Mesothelial cell of epicardium (in vitro differentiated cells): ENCODE measurements at regions not wholly inside any gene's neighbourhood (a gene's known extent, or its start where the extent isn't known, plus 50 kb on each side); places are given as distances from the start of the nearest gene placed in this dataset.
"Not testable (repeated sequence)": the region's sequence is repeated elsewhere in the genome, so short reads cannot be mapped to it uniquely, and the experiment has no call there.

Experiments
- DNase-seq, 2 experiments: peaks; one replicate each; pipeline ENCODE4 v3.0.0; 2021; ENCODE audit warnings: low spot score in 2 of 2; ENCODE audit not compliant: unreplicated experiment in 2 of 2
- H3K27ac Mint-ChIP-seq: 2 replicates; pipeline ENCODE4 v1.8.0; 2021; ENCODE audit warnings: mixed read lengths
- H3K27me3 Mint-ChIP-seq: 2 replicates; pipeline ENCODE4 v1.8.0; 2021; ENCODE audit warnings: low read depth, mixed read lengths
- H3K36me3 Mint-ChIP-seq: 2 replicates; pipeline ENCODE4 v1.8.0; 2021; ENCODE audit warnings: mixed read lengths
- H3K4me1 Mint-ChIP-seq: 2 replicates; pipeline ENCODE4 v1.8.0; 2021; ENCODE audit warnings: mixed read lengths
- H3K4me3 Mint-ChIP-seq: 2 replicates; pipeline ENCODE4 v1.8.0; 2021; ENCODE audit warnings: mild to moderate bottlenecking, moderate library complexity, mixed read lengths
- H3K9me3 Mint-ChIP-seq: 2 replicates; pipeline ENCODE4 v1.8.0; 2021; ENCODE audit warnings: mixed read lengths
- TF ChIP-seq, protein P1 (sequence below): fragments of 200-600 bp; sonication (generic); IDR thresholded peaks from one replicate; pipeline ENCODE4 v1.5.0; 2021; ENCODE audit warnings: antibody characterized with exemption; ENCODE audit not compliant: unreplicated experiment

DNA sequence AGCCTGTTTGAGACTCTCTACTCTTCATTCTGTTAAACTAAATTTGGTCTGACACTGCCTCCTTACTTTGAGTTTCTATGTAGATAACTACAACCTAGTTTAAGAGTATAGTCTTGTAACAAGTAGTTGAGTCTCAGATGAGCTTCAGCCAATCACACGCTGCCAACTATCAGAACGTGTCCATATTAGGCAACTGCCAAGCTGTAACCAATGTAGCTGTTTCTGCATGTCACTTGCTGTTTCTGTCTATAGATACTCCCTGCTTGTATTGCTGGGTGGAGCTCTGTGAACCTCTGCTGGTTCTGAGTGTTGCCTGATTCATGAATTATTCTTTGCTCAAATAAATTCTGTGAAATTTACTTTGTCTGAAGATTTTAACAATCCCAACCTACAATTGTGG is 452.6 kb upstream of the NR5A2 start:
- Mint-ChIP-seq H3K27ac (no peak overlapping the region), H3K4me3 (no peak overlapping the region), H3K36me3 (no peaks in the 10 kb centered on the region), H3K27me3 (no peaks in the 10 kb centered on the region), H3K4me1 (no peaks in the 10 kb centered on the region), H3K9me3 (peaks cover 8% of the 10 kb centered on the region)
- no peak for DNase-seq
- TF ChIP-seq, protein P1, sequence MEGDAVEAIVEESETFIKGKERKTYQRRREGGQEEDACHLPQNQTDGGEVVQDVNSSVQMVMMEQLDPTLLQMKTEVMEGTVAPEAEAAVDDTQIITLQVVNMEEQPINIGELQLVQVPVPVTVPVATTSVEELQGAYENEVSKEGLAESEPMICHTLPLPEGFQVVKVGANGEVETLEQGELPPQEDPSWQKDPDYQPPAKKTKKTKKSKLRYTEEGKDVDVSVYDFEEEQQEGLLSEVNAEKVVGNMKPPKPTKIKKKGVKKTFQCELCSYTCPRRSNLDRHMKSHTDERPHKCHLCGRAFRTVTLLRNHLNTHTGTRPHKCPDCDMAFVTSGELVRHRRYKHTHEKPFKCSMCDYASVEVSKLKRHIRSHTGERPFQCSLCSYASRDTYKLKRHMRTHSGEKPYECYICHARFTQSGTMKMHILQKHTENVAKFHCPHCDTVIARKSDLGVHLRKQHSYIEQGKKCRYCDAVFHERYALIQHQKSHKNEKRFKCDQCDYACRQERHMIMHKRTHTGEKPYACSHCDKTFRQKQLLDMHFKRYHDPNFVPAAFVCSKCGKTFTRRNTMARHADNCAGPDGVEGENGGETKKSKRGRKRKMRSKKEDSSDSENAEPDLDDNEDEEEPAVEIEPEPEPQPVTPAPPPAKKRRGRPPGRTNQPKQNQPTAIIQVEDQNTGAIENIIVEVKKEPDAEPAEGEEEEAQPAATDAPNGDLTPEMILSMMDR: no peak

DNA sequence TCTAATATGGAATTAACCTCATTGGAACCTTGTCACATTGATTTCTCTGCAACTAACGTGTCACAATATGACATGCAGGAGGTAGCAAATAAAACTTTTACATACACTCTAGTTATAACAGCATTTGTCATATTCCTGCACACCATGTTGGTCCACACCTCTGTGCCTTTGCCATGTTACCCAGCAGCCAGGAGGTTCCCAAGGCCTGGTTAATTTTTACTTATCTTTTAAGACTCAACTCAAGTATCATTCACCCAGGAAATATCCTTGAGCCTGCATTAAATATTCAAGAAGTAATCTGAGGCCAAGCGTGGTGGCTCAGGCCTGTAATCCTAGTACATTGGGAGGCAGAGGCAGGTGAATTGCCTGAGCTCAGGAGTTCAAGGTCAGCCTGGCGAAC is 447.2 kb upstream of the NR5A2 start:
- Mint-ChIP-seq H3K36me3 (no peaks in the 10 kb centered on the region), H3K9me3 (peaks cover 17% of the 10 kb centered on the region), H3K4me3 (no peak overlapping the region), H3K27ac (no peak overlapping the region), H3K27me3 (no peaks in the 10 kb centered on the region), H3K4me1 (peaks cover 5% of the 10 kb centered on the region)
- no peak for DNase-seq
- TF ChIP-seq, protein P1: no peak

DNA sequence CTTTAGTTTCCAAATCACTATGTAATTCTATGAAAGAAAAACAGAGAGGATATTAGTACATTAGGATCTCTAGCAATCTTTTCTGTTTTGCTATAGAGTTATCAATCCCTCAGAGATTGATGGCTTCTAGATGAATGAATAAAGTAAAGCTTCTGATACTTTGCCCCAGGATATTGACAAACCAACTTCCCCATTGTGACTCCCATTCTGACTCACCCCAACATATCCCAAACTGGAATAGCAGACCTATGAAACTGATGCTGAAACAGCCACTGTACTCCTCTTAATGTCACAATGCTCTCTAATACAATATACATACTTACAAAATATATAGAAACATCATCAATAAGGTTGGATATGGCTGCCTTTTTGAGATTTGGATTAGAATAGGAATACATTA is 442.1 kb upstream of the NR5A2 start:
- Mint-ChIP-seq H3K36me3 (no peaks in the 10 kb centered on the region), H3K27ac (no peak overlapping the region)

DNA sequence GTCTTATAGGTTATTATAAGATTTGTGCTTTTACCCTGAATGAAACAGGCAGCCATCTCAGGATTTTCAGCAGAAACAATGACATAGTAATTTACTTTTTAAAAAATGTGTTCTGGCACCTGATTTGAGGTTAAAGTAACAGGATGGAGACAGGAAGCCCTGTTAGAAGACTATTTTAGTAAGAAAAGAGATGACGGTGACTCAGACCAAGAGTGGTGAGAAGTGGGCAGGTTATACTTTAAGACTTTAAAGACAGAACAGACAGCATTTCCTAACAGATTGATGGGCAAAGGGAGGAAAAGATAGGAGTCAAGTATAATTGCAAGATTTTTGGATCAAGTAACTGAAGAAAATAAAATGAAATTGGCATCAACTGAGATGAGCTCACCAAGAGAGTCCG is 436.8 kb upstream of the NR5A2 start:
- Mint-ChIP-seq H3K27ac (no peak overlapping the region), H3K27me3 (no peaks in the 10 kb centered on the region), H3K4me1 (no peaks in the 10 kb centered on the region), H3K4me3 (no peak overlapping the region), H3K9me3 (no peaks in the 10 kb centered on the region), H3K36me3 (no peaks in the 10 kb centered on the region)
- no peak for DNase-seq
- TF ChIP-seq, protein P1: no peak

More for the DNA sequence above, 442.1 kb upstream of the NR5A2 start:
- no peaks in the 10 kb centered on the region for H3K27me3 Mint-ChIP-seq
- peaks cover 5% of the 10 kb centered on the region for H3K4me1 Mint-ChIP-seq
- peaks cover 7% of the 10 kb centered on the region for H3K9me3 Mint-ChIP-seq
- TF ChIP-seq, protein P1: no peak
- no peak for DNase-seq
- no peak overlapping the region for H3K4me3 Mint-ChIP-seq

DNA sequence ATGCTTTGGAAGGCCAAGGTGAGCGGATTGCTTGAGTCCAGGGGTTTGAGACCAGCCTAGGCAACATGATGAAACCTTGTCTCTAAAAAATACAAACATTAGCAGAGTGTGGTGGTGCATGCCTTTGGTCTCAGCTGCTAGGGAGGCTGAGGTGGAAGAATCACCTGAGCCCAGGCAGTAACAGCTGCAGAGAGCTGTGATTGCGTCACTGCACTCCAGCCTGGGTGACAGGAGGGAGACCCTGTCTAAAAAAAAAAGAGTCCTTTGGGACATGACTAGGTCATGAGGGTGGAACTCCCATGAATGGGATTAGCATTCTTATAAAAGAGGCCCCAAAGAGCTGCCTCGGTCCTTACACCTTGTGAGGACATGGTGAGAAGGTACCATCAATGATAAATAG is 436.0 kb upstream of the NR5A2 start:
- Mint-ChIP-seq H3K27ac (no peak overlapping the region), H3K4me3 (no peak overlapping the region), H3K36me3 (no peaks in the 10 kb centered on the region), H3K4me1 (no peaks in the 10 kb centered on the region), H3K9me3 (peaks cover 3% of the 10 kb centered on the region), H3K27me3 (no peaks in the 10 kb centered on the region)
- no peak for DNase-seq
- TF ChIP-seq, protein P1: no peak

DNA sequence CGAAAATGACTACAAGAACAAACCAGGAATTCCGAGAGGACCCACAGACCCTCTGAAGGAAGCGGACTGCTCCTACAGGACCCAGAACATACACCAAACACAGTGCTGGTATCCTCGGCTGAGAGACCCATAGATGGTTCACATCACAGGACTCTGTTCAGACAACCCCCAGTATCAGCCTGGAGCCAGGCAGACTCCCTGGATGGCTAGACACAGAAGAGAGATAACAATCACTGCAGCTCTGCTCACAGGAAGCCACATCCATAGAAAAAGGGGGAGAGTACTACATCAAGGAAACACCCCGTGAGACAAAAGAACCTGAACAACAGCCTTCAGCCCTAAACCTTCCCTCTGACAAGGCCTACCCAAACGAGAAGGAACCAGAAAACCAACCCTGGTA is 434.0 kb upstream of the NR5A2 start:
- DNase-seq: no peak
- peaks cover 21% of the 10 kb centered on the region for H3K9me3 Mint-ChIP-seq
- no peaks in the 10 kb centered on the region for H3K27me3 Mint-ChIP-seq
- peaks cover 3% of the 10 kb centered on the region for H3K36me3 Mint-ChIP-seq
- H3K4me3 Mint-ChIP-seq: no peak overlapping the region
- TF ChIP-seq, protein P1: no peak
- no peaks in the 10 kb centered on the region for H3K4me1 Mint-ChIP-seq
- no peak overlapping the region for H3K27ac Mint-ChIP-seq

DNA sequence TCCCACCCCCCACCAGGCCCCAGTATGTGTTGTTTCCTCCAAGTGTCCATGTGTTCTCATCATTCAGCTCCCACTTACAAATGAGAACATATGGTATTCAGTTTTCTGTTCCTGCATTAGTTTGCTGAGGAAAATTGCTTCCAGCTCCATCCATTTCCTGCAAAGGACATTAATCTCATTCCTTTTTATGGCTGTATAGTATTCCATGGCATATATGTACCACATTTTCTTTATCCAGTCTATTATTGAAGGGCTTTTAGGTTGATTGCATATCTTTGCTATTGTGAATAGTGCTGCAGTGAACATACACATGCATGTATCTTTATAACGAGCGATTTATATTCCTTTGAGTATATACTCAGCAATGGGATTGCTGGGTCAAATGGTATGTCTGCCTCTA is 431.1 kb upstream of the NR5A2 start:
- DNase-seq, H3K4me1 Mint-ChIP-seq, H3K27me3 Mint-ChIP-seq, H3K36me3 Mint-ChIP-seq, H3K27ac Mint-ChIP-seq, H3K4me3 Mint-ChIP-seq: not testable (repeated sequence)
- peaks cover 33% of the 10 kb centered on the region for H3K9me3 Mint-ChIP-seq
